ENCODE measurements at regions not wholly inside any gene's neighbourhood (a gene's known extent, or its start where the extent isn't known, plus 50 kb on each side); places are given as distances from the start of the nearest gene placed in this dataset.

GRCh38 chr17:31631766-31632165 lies 227.3 kb downstream of the COPRS start:
- TF ChIP-seq CTCF (IDR thresholded peaks at IDR 0.05; ENCODE audit: control extremely low read depth in 1 of 3, insufficient read depth in 1 of 3, low read depth in 1 of 3, low read length in 3 of 3), result no peak
- TF ChIP-seq GTF2F1 (IDR thresholded peaks at IDR 0.05; ENCODE audit: borderline replicate concordance, low read depth, low read length), result no peak
- no peak for TF ChIP-seq JUND (IDR thresholded peaks at IDR 0.05; ENCODE audit: low read length)

Measured in H1 (cell line).